Small intestine (tissue), 7 donors: ENCODE measurements at regions not wholly inside any gene's neighbourhood (a gene's known extent, or its start where the extent isn't known, plus 50 kb on each side); places are given as distances from the start of the nearest gene placed in this dataset.
"Not testable (repeated sequence)": the region's sequence is repeated elsewhere in the genome, so short reads cannot be mapped to it uniquely, and the experiment has no call there.

Experiments used
- DNase-seq, 2 donors: peaks; one replicate each; pipeline versions ENCODE4 v3.0.0 to v3.0.0-alpha.2; 2013
- FAIRE-seq: peaks from 2 replicates; lab custom pipeline; 2012; peaks lifted over from hg19 to GRCh38; lab: Jason Lieb, UNC
- H3K27ac ChIP-seq, 3 donors: one replicate each; pipeline ENCODE4 v1.5.1; 2013; ENCODE audit warnings: low read length in 2 of 3, mild to moderate bottlenecking in 2 of 3, control low read depth in 1 of 3, inconsistent platforms in 1 of 3, low read depth in 1 of 3, moderate library complexity in 1 of 3
- H3K27me3 ChIP-seq, 3 donors: one replicate each; pipeline ENCODE4 v1.6.1; 2013; ENCODE audit warnings: low read length in 3 of 3, inconsistent platforms in 1 of 3; ENCODE audit not compliant: control insufficient read depth in 3 of 3, insufficient read depth in 3 of 3
- H3K36me3 ChIP-seq, 3 donors: one replicate each; pipeline ENCODE4 v1.6.1; 2013; ENCODE audit warnings: low read length in 3 of 3, inconsistent platforms in 1 of 3, low read depth in 1 of 3, mild to moderate bottlenecking in 1 of 3, moderate library complexity in 1 of 3; ENCODE audit not compliant: control insufficient read depth in 3 of 3, insufficient read depth in 2 of 3
- H3K4me1 ChIP-seq, 3 donors: one replicate each; pipeline ENCODE4 v1.6.1; 2013; ENCODE audit warnings: low read length in 2 of 3, inconsistent platforms in 1 of 3, low read depth in 1 of 3, mild to moderate bottlenecking in 1 of 3, moderate library complexity in 1 of 3; ENCODE audit not compliant: control insufficient read depth in 3 of 3, insufficient read depth in 2 of 3
- H3K4me3 ChIP-seq, 3 donors: one replicate each; pipeline ENCODE4 v1.5.1; 2013; ENCODE audit warnings: low read length in 3 of 3, control low read depth in 1 of 3, inconsistent platforms in 1 of 3, low read depth in 1 of 3, mild to moderate bottlenecking in 1 of 3, moderate library complexity in 1 of 3
- H3K9me3 ChIP-seq, 2 donors: one replicate each; pipeline ENCODE4 v1.6.1; 2013; ENCODE audit warnings: low read depth in 1 of 2, low read length in 1 of 2; ENCODE audit not compliant: control insufficient read depth in 2 of 2, insufficient read depth in 1 of 2
- WGBS, 3 donors: extraction: QIAGEN DNeasy Blood & Tissue Kit; methylation state at CpG; one replicate each; pipeline ENCODE4 v1.1.7; 2013; 5-methylcytosine and 5-hydroxymethylcytosine counted together
- donor health status: healthy with polysubstance abuse.
- donor health status: control.
- donor health status: control.
- donor health status: Bipolar disorder and iron deficiency.
- donor health status: healthy.

GRCh38 chr4:179663641-179664429 lies 2221.6 kb upstream of the AGA start:
- Histone ChIP-seq H3K4me1 (no peaks in the 10 kb centered on the region), H3K9me3 (peaks cover 0 to 12% of the 10 kb centered on the region in 2 donors), H3K27ac (no peak overlapping the region), H3K4me3 (no peak overlapping the region), H3K27me3 (no peaks in the 10 kb centered on the region), H3K36me3 (no peaks in the 10 kb centered on the region)
- no peak for DNase-seq
- FAIRE-seq = no peak
- WGBS, 3 donors = 84 to 92% (median 85%) methylated on average over 6 of the region's 6 CpGs

DNA sequence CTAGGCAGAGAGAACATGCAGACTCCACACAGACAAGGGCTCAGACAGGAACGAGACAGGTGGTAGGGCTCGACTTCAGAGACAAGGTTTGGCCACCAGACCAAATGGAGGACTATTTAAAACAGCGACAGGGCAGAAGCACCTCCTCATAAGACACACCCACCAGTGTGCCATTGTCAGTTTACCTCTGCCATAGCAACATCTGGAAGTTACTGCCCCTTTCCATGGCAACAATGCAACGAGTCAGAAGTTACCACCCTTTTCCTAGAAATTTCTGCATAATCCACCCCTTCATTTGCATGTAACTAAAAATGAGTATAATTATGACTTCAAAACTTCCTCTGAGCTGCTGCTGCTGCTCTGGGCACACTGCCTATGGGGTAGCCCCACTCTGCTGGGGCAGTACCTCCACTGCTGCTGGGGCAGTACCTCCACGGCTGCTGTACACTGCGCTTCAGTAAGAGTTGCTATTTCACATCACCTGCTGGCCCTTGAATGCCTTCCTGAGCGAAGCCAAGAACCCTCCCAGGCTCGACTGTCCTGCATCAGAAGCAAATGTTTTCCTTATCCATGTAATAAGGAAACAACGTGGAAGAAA lies 2222.3 kb upstream of the AGA start:
- no peaks in the 10 kb centered on the region for H3K36me3 ChIP-seq
- H3K9me3 ChIP-seq = peaks cover 0 to 12% of the 10 kb centered on the region in 2 donors
- DNase-seq (no peak), FAIRE-seq (no peak)
- no peaks in the 10 kb centered on the region for H3K4me1 ChIP-seq
- WGBS, 3 donors = 79 to 85% (median 81%) methylated on average over 9 of the region's 9 CpGs
- no peak overlapping the region for H3K27ac ChIP-seq
- H3K27me3 ChIP-seq = no peaks in the 10 kb centered on the region
- H3K4me3 ChIP-seq = no peak overlapping the region

GRCh38 chr4:179666226-179666625 lies 2224.0 kb upstream of the AGA start:
- no peak for FAIRE-seq
- 67 to 72% (median 67%) methylated on average over 3 of the region's 3 CpGs for WGBS, 3 donors

DNA sequence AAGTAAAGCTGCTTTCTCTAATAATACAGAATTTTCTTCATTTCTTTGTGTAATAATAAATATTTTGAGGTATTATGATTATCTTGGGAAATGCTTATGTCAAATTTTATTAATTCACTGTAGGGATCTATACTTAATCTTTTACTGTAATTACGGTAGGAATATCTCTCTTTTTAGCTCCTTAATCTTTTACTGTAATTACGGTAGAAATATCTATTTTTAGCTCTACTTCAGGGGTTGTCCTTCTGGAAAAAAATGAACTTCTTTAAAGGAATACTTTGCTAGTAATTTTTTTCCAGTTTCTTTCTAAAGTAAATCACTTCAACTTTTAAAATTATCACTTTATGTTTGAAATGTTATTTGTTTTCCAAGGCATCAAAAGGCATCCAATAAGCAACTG lies 2229.4 kb upstream of the AGA start:
- Histone ChIP-seq H3K4me3 (no peak overlapping the region), H3K9me3 (no peaks in the 10 kb centered on the region), H3K36me3 (no peaks in the 10 kb centered on the region), H3K4me1 (no peaks in the 10 kb centered on the region), H3K27ac (no peak overlapping the region), H3K27me3 (no peaks in the 10 kb centered on the region)
- no peak for DNase-seq
- FAIRE-seq = no peak
- WGBS, 3 donors = 66 to 70% (median 69%) methylated on average over 2 of the region's 2 CpGs

More at GRCh38 chr4:179666226-179666625, 2224.0 kb upstream of the AGA start:
- DNase-seq = no peak
- Histone ChIP-seq H3K9me3 (peaks cover 0 to 8% of the 10 kb centered on the region in 2 donors), H3K27me3 (no peaks in the 10 kb centered on the region), H3K4me3 (no peak overlapping the region), H3K27ac (no peak overlapping the region), H3K36me3 (no peaks in the 10 kb centered on the region), H3K4me1 (no peaks in the 10 kb centered on the region)

GRCh38 chr4:179678093-179678814 lies 2236.0 kb upstream of the AGA start:
- H3K27me3 ChIP-seq = no peaks in the 10 kb centered on the region
- H3K36me3 ChIP-seq = no peaks in the 10 kb centered on the region
- no peak overlapping the region for H3K4me3 ChIP-seq
- FAIRE-seq (no peak), DNase-seq (no peak)
- H3K9me3 ChIP-seq = peaks cover 0 to 3% of the 10 kb centered on the region in 2 donors
- H3K4me1 ChIP-seq = no peaks in the 10 kb centered on the region
- 78 to 82% (median 79%) methylated on average over 8 of the region's 8 CpGs for WGBS, 3 donors
- H3K27ac ChIP-seq = no peak overlapping the region

DNA sequence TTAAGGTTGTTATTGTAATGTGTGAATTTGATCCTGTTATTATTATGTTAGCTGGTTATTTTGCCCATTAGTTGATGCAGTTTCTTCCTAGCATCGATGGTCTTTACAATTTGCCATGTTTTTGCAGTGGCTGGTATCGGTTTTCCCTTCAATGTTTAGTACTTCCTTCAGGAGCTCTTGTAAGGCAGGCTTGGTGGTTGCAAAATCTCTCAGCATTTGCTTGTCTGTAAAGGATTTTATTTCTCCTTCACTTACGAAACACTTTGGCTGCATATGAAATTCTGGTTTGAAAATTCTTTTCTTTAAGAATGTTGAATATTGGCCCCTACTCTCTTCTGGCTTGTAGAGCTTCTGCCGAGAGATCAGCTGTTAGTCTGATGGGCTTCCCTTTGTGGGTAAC lies 2241.4 kb upstream of the AGA start:
- H3K4me3 ChIP-seq, H3K36me3 ChIP-seq, H3K9me3 ChIP-seq, H3K4me1 ChIP-seq, H3K27me3 ChIP-seq, FAIRE-seq, DNase-seq, H3K27ac ChIP-seq: not testable (repeated sequence)
- 75 to 88% (median 83%) methylated on average over 4 of the region's 4 CpGs for WGBS, 3 donors

DNA sequence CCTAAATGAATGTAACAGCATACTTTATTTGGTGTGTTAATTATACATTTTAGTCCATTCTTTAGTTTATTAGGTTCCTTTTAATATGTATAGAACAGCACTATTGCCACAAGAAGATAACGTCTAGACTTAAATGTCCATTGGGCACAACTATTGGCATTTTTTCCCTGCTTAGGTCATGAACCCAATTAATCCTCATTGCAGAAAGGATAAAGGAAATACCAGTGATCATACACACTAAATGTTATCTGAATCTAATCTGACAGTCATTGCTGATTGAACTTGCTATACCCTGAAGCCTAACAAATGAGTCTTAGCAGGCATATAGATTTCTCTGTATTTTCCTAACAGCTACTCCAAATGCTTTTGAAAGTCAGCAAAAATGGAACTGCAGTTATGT lies 2250.0 kb upstream of the AGA start:
- H3K9me3 ChIP-seq = no peaks in the 10 kb centered on the region
- H3K4me1 ChIP-seq = no peaks in the 10 kb centered on the region
- 44 to 56% (median 53%) methylated on average over 1 of the region's 1 CpG for WGBS, 3 donors
- H3K36me3 ChIP-seq = no peaks in the 10 kb centered on the region
- H3K27ac ChIP-seq = no peak overlapping the region
- no peak overlapping the region for H3K4me3 ChIP-seq
- H3K27me3 ChIP-seq = no peaks in the 10 kb centered on the region
- DNase-seq = no peak
- FAIRE-seq = no peak

- Histone ChIP-seq H3K9me3 (no peaks in the 10 kb centered on the region), H3K4me3 (no peak overlapping the region), H3K27ac (no peak overlapping the region), H3K36me3 (no peaks in the 10 kb centered on the region), H3K27me3 (no peaks in the 10 kb centered on the region), H3K4me1 (no peaks in the 10 kb centered on the region)
- FAIRE-seq (no peak), DNase-seq (no peak)
- WGBS, 3 donors = 74 to 83% (median 80%) methylated on average over 4 to 5 of the region's 5 CpGs
These were observed 2252.9 kb upstream of the AGA start for GRCh38 chr4:179695175-179695574.
